Caco-2 (cell line): ENCODE measurements at regions not wholly inside any gene's neighbourhood (a gene's known extent, or its start where the extent isn't known, plus 50 kb on each side); places are given as distances from the start of the nearest gene placed in this dataset.

Experiments
- BruUV-seq: library from RNA; stranded (reverse); fragments of 400-500 nt; replicated peaks from 2 replicates; lab custom pipeline; 2021; lab: Mats Ljungman, UMichigan
- CTCF ChIA-PET: fragments of 300-600 bp; sonication (Branson Sonifier 250); formaldehyde crosslinking; loops from one replicate; lab custom pipeline; 2022; ENCODE audit warnings: antibody characterized with exemption; lab: Charles Lee
- POLR2A ChIA-PET: fragments of 300-600 bp; sonication (Branson Sonifier 250); formaldehyde crosslinking; loops from one replicate; lab custom pipeline; 2022; ENCODE audit warnings: antibody characterized with exemption; lab: Charles Lee
- DNase-seq, 2 experiments: peaks; one replicate each; pipeline versions ENCODE4 v3.0.0 to v3.0.0-alpha.2; 2020 to 2022
- H3K27me3 ChIP-seq: replicated peaks from 2 replicates; pipeline ENCODE4 v1.6.0; 2011; ENCODE audit warnings: low read length; ENCODE audit not compliant: control insufficient read depth, insufficient read depth
- H3K36me3 ChIP-seq: 2 replicates; pipeline ENCODE4 v1.5.1; 2011; ENCODE audit warnings: low read length; ENCODE audit not compliant: control insufficient read depth, insufficient read depth
- H3K4me1 ChIP-seq: fragments of 250-450 bp; sonication (Bioruptor Pico); 2 replicates; pipeline ENCODE4 v1.5.1; 2020; ENCODE audit warnings: mild to moderate bottlenecking
- H3K4me3 ChIP-seq: 2 replicates; pipeline ENCODE4 v1.5.1; 2011; ENCODE audit warnings: low read depth, mild to moderate bottlenecking, control low read depth, low read length
- H3K9me3 ChIP-seq: fragments of 250-450 bp; sonication (Bioruptor Pico); 2 replicates; pipeline ENCODE4 v1.5.1; 2020; ENCODE audit warnings: mild to moderate bottlenecking, moderate library complexity
- H3K27ac Mint-ChIP-seq: one replicate; pipeline ENCODE4 v1.8.0; 2022; ENCODE audit warnings: mixed read lengths; ENCODE audit not compliant: unreplicated experiment
- H3K27me3 Mint-ChIP-seq: one replicate; pipeline ENCODE4 v1.8.0; 2022; ENCODE audit warnings: mixed read lengths; ENCODE audit not compliant: insufficient read depth, unreplicated experiment
- H3K36me3 Mint-ChIP-seq: one replicate; pipeline ENCODE4 v1.8.0; 2022; ENCODE audit warnings: mild to moderate bottlenecking, mixed read lengths; ENCODE audit not compliant: insufficient read depth, unreplicated experiment
- H3K4me1 Mint-ChIP-seq: one replicate; pipeline ENCODE4 v1.8.0; 2022; ENCODE audit warnings: low read depth, mixed read lengths; ENCODE audit not compliant: unreplicated experiment
- H3K4me3 Mint-ChIP-seq: one replicate; pipeline ENCODE4 v1.8.0; 2022; ENCODE audit warnings: mild to moderate bottlenecking, moderate library complexity, mixed read lengths; ENCODE audit not compliant: unreplicated experiment
- H3K9me3 Mint-ChIP-seq: one replicate; pipeline ENCODE4 v1.8.0; 2022; ENCODE audit warnings: mixed read lengths; ENCODE audit not compliant: unreplicated experiment
- intact Hi-C: fragments of 100-400 bp; cut with micrococcal nuclease; formaldehyde crosslinking; loops from one replicate; pipeline ENCODE4 v1.10.0; 2022; ENCODE audit not compliant: unreplicated experiment
- TF ChIP-seq, protein P1 (sequence below), 2 experiments: fragments of 200-600 bp in 1 of 2; IDR thresholded peaks; 1 replicate in 1 of 2; 2 replicates in 1 of 2; pipeline versions ENCODE4 v1.5.1 to v1.8.0; 2011 to 2022; ENCODE audit warnings: antibody characterized with exemption in 1 of 2, control low read depth in 1 of 2, inconsistent platforms in 1 of 2, low read depth in 1 of 2, low read length in 1 of 2, mild to moderate bottlenecking in 1 of 2, moderate library complexity in 1 of 2; ENCODE audit not compliant: insufficient read depth in 1 of 2, severe bottlenecking in 1 of 2, unreplicated experiment in 1 of 2

DNA sequence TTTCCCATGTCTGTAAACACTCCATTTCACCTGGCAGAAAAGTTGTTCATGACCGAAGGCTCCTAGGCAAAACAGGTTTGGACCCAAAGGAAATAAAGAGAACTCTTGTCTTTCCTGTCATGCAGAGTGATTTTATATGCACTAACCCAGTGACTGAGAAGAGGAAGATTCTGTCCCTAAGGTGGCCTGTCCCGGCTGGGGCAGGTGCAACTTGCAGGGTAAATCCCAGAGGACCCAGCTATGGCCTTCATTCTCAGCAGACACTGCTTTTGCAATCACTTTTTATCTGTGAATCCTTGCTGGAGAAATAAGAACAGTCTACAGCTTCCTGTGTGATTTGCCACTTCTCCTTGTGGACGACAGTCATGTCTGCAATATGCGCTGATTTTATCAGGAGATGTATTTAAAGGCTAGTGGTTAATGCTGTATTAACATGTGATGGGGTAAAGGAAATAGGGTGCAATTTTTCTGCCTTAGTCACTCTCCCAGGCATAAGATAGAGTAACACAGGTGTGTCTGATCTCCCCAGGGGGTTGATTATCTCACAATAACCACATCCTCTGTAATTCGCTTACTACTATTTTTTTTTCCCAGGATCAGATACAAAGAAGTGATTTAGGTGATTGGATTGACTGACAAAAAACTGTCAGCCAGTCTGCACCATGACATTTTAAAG lies 696.8 kb upstream of the SOX9 start:
- DNase-seq, result no peak
- CTCF ChIA-PET, result no interaction called here
- 0 out of 2 replicates have a peak, but pooled peaks cover 2% of the 10 kb centered on the region for H3K27me3 ChIP-seq
- intact Hi-C loops, result no loop called here
- TF ChIP-seq, protein P1, sequence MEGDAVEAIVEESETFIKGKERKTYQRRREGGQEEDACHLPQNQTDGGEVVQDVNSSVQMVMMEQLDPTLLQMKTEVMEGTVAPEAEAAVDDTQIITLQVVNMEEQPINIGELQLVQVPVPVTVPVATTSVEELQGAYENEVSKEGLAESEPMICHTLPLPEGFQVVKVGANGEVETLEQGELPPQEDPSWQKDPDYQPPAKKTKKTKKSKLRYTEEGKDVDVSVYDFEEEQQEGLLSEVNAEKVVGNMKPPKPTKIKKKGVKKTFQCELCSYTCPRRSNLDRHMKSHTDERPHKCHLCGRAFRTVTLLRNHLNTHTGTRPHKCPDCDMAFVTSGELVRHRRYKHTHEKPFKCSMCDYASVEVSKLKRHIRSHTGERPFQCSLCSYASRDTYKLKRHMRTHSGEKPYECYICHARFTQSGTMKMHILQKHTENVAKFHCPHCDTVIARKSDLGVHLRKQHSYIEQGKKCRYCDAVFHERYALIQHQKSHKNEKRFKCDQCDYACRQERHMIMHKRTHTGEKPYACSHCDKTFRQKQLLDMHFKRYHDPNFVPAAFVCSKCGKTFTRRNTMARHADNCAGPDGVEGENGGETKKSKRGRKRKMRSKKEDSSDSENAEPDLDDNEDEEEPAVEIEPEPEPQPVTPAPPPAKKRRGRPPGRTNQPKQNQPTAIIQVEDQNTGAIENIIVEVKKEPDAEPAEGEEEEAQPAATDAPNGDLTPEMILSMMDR (IDR thresholded peaks at IDR 0.05; ENCODE audit: insufficient read depth in 1 of 2, low read depth in 1 of 2, low read length in 1 of 2, severe bottlenecking in 1 of 2, unreplicated experiment in 1 of 2), result no peak
- no peaks in the 10 kb centered on the region for H3K9me3 ChIP-seq
- Mint-ChIP-seq H3K36me3 (no peaks in the 10 kb centered on the region), H3K4me1 (no peaks in the 10 kb centered on the region), H3K27ac (no peak overlapping the region), H3K4me3 (no peak overlapping the region), H3K9me3 (no peaks in the 10 kb centered on the region), H3K27me3 (peaks cover 7% of the 10 kb centered on the region)
- H3K4me3 ChIP-seq, result no peak overlapping the region
- H3K4me1 ChIP-seq, result no peaks in the 10 kb centered on the region
- no peaks in the 10 kb centered on the region for H3K36me3 ChIP-seq
- BruUV-seq, result no TSS peak
- POLR2A ChIA-PET, result no interaction called here

DNA sequence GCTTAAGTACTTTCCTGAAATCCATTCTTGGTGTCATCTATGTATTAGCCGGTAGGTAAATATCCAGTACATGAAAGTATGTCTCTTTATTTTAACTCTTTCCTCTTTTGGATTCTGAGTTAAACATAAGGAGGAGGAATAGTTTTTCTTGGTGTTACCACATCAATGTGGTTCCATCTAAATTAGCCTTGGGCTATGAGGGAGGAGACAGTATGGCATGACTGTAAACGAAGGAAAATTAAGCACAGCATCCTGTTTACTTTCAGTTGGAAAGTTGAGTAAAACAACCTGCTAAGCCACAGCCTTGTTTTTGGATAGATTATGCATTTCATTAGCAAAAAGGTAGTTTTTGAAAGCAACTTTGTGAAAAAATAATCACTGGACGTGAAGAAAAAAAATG lies 693.0 kb upstream of the SOX9 start:
- H3K36me3 ChIP-seq, result no peaks in the 10 kb centered on the region
- H3K4me1 Mint-ChIP-seq, result no peaks in the 10 kb centered on the region
- TF ChIP-seq, protein P1 (IDR thresholded peaks at IDR 0.05; ENCODE audit: insufficient read depth in 1 of 2, low read depth in 1 of 2, low read length in 1 of 2, severe bottlenecking in 1 of 2, unreplicated experiment in 1 of 2), result no peak
- POLR2A ChIA-PET, result no interaction called here
- BruUV-seq, result no TSS peak
- no peaks in the 10 kb centered on the region for H3K9me3 Mint-ChIP-seq
- H3K9me3 ChIP-seq, result no peaks in the 10 kb centered on the region
- H3K4me3 ChIP-seq, result no peak overlapping the region
- intact Hi-C loops, result no loop called here
- H3K4me3 Mint-ChIP-seq, result no peak overlapping the region
- no peak for DNase-seq
- H3K4me1 ChIP-seq, result no peaks in the 10 kb centered on the region
- no peak overlapping the region for H3K27ac Mint-ChIP-seq
- no peaks in the 10 kb centered on the region for H3K36me3 Mint-ChIP-seq
- CTCF ChIA-PET, result no interaction called here
- 0 out of 2 replicates have a peak, but pooled peaks cover 2% of the 10 kb centered on the region for H3K27me3 ChIP-seq
- peaks cover 4% of the 10 kb centered on the region for H3K27me3 Mint-ChIP-seq

DNA sequence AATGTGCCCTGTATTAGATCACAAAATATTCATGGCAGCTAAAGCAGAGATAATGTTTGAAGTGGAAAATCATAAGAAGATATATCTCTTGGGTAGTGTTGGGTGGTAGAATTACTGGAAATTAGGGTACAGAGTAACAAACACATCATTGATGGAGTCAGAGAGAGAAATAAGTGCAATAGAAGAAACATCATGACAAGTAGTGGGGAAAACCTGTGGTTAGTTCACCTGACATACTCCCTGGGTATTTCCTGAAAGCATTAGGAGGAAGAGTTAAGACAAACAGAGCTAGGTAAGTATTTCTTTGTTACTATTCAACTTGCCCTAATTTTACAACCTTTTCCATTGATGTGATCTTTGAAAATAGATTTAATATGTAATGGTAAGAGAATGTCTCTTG lies 691.9 kb upstream of the SOX9 start:
- ChIA-PET POLR2A (no interaction called here), CTCF (no interaction called here)
- Mint-ChIP-seq H3K27me3 (no peaks in the 10 kb centered on the region), H3K4me3 (no peak overlapping the region), H3K9me3 (no peaks in the 10 kb centered on the region), H3K27ac (no peak overlapping the region), H3K4me1 (no peaks in the 10 kb centered on the region), H3K36me3 (no peaks in the 10 kb centered on the region)
- no peaks in the 10 kb centered on the region for H3K9me3 ChIP-seq
- TF ChIP-seq, protein P1 (IDR thresholded peaks at IDR 0.05; ENCODE audit: insufficient read depth in 1 of 2, low read depth in 1 of 2, low read length in 1 of 2, severe bottlenecking in 1 of 2, unreplicated experiment in 1 of 2), result no peak
- H3K27me3 ChIP-seq, result 0 out of 2 replicates have a peak, but pooled peaks cover 2% of the 10 kb centered on the region
- no peaks in the 10 kb centered on the region for H3K4me1 ChIP-seq
- BruUV-seq, result no TSS peak
- no peaks in the 10 kb centered on the region for H3K36me3 ChIP-seq
- intact Hi-C loops, result no loop called here
- DNase-seq, result no peak
- H3K4me3 ChIP-seq, result no peak overlapping the region
